SW480 (cell line): ENCODE measurements at regions not wholly inside any gene's neighbourhood (a gene's known extent, or its start where the extent isn't known, plus 50 kb on each side); places are given as distances from the start of the nearest gene placed in this dataset.
A peak's percentile ranks its signal among the peaks of the same experiment; 100 is the strongest.
"Not testable (repeated sequence)": the region's sequence is repeated elsewhere in the genome, so short reads cannot be mapped to it uniquely, and the experiment has no call there.

Experiments
- DNase-seq: peaks from one replicate; pipeline ENCODE4 v3.0.0-alpha.2; 2016; ENCODE audit warnings: low spot score

- DNase-seq: no peak
These were observed 137.4 kb upstream of the FBXO11 start for GRCh38 chr2:48043746-48044145.

GRCh38 chr2:48045613-48046012, 139.3 kb upstream of the FBXO11 start:
- no peak for DNase-seq

- no peak for DNase-seq
These were observed 142.3 kb upstream of the FBXO11 start for GRCh38 chr2:48048476-48049171.

- no peak for DNase-seq
These were observed 143.1 kb upstream of the FBXO11 start for GRCh38 chr2:48049371-48049770.

GRCh38 chr2:48050711-48051110, 144.4 kb upstream of the FBXO11 start:
- no peak for DNase-seq

- no peak for DNase-seq
These were observed 153.7 kb upstream of the FBXO11 start for GRCh38 chr2:48059975-48060374.

GRCh38 chr2:48061656-48062055, 155.4 kb upstream of the FBXO11 start:
- DNase-seq: not testable (repeated sequence)

GRCh38 chr2:48065096-48065495, 158.8 kb upstream of the FBXO11 start:
- DNase-seq: no peak

- DNase-seq: no peak
These were observed 159.7 kb upstream of the FBXO11 start for GRCh38 chr2:48066000-48066399.

- peak; percentile 23 for DNase-seq
These were observed 163.5 kb upstream of the FBXO11 start for GRCh38 chr2:48069769-48070168.

GRCh38 chr2:48070415-48070814, 164.1 kb upstream of the FBXO11 start:
- no peak for DNase-seq

- DNase-seq: no peak
These were observed 166.3 kb upstream of the FBXO11 start for GRCh38 chr2:48072583-48072982.

- DNase-seq: no peak
These were observed 169.3 kb upstream of the FBXO11 start for GRCh38 chr2:48075631-48076030.

- DNase-seq: no peak
These were observed 174.4 kb upstream of the FBXO11 start for GRCh38 chr2:48080534-48081316.

- DNase-seq: no peak
These were observed 175.0 kb upstream of the FBXO11 start for GRCh38 chr2:48081317-48081628.

- no peak for DNase-seq
These were observed 179.6 kb upstream of the FBXO11 start for GRCh38 chr2:48085888-48086287.

GRCh38 chr2:48088994-48089393, 182.7 kb upstream of the FBXO11 start:
- DNase-seq: no peak

- no peak for DNase-seq
These were observed 183.3 kb upstream of the FBXO11 start for GRCh38 chr2:48089644-48090043.

- DNase-seq: no peak
These were observed 186.8 kb upstream of the FBXO11 start for GRCh38 chr2:48092846-48093803.

GRCh38 chr2:48096765-48097164, 190.5 kb upstream of the FBXO11 start:
- DNase-seq: not testable (repeated sequence)

- no peak for DNase-seq
These were observed 192.2 kb upstream of the FBXO11 start for GRCh38 chr2:48098539-48098938.

- DNase-seq: no peak
These were observed 198.1 kb upstream of the FBXO11 start for GRCh38 chr2:48104418-48104817.

- no peak for DNase-seq
These were observed 199.6 kb upstream of the FBXO11 start for GRCh38 chr2:48105848-48106247.
